Activated naive CD4-positive, alpha-beta T cell treated with anti-CD3 and anti-CD28 coated beads, Interleukin-2, amount 50 U/mL, for 72 hours (primary cell): ENCODE measurements at regions not wholly inside any gene's neighbourhood (a gene's known extent, or its start where the extent isn't known, plus 50 kb on each side); places are given as distances from the start of the nearest gene placed in this dataset.

Experiments used
- ATAC-seq, 2 donors: fragments of 150-1000 bp; cut with Tn5 transposase; 2 replicates each; pipeline ENCODE4 v1.10.0; 2021; ENCODE audit warnings: mild to moderate bottlenecking in 2 of 2, moderate library complexity in 2 of 2
- DNase-seq, 2 donors: peaks; one replicate each; pipeline ENCODE4 v3.0.0; 2021 to 2022; ENCODE audit warnings: low spot score in 2 of 2
- H3K27ac Mint-ChIP-seq, 2 donors: one replicate each; pipeline ENCODE4 v1.8.0; 2022; ENCODE audit warnings: mild to moderate bottlenecking in 2 of 2, mixed read lengths in 2 of 2
- H3K36me3 Mint-ChIP-seq, 2 donors: one replicate each; pipeline ENCODE4 v1.8.0; 2022; ENCODE audit warnings: mixed read lengths in 2 of 2
- H3K9me3 Mint-ChIP-seq, 2 donors: one replicate each; pipeline ENCODE4 v1.8.0; 2022; ENCODE audit warnings: mixed read lengths in 2 of 2

DNA sequence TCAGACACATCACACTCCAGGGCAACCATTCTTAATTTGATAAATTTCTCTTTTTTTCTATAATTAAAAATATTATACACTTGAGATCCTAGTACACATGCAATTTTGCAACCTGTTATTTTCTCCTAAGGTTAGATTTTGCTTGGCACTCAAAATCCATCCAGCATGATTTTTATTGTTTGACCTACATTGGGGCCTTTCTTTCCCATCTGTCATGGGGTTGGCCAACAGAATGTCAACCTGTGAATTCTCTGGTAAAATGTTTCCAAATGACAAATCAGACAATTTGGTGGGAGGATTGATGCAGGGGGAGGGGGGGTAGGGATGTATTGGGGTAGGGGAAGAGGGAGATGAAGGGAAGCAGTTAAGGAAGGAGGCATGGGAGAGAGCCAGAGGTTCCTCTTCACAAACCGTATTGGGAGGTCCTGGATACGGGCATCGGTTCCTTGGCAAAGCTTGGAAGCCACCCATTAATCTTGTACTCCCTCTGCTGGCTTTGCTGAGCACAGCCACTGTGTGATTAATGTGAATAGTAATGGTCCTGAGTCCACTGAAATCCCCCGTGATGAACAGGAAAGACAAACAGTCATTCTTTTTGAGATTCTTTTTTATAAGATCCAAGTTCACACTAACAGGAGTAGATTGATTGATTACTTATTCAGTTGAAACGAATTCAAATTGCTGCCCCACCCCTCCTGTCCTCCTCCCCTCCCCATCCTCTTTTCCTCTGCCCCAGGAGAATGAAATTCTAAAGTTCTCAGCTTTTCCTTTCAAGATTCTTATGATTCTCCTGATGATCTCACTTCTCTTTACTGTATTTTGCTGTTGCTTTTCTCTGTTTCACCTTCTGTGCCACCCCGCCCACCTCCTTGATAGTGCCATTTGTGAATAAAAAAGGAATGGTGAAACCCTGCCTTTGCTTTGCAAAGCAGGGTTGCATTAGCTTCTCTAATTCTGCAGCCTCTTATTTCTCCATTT is 82.2 kb upstream of the SLC25A26 start:
- DNase-seq (peak in 1 of 2 donors; percentile 10), ATAC-seq (no peak)
- Mint-ChIP-seq H3K36me3 (no peaks in the 10 kb centered on the region), H3K9me3 (no peaks in the 10 kb centered on the region), H3K27ac (no peak overlapping the region)

DNA sequence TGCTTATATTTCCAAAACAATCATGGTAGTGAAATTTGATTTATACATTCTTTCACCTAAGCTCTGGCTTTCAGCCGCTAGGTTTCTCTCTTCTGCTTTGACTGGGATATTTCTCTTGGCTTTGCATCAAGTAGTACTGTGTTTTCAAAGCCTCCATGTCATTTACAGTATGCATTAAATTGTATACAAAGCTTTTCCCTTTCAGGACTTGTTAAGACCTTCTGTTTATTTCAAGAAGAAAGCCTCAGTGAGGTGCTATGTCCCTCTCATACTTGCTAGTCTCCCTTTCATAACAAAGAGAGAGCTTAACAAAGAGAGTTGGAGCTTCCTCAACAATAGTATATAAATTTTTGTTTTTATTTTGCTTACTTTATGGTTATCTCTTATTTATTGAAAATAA is 84.2 kb upstream of the SLC25A26 start:
- no peaks in the 10 kb centered on the region for H3K36me3 Mint-ChIP-seq
- H3K27ac Mint-ChIP-seq = no peak overlapping the region
- no peaks in the 10 kb centered on the region for H3K9me3 Mint-ChIP-seq
- DNase-seq (no peak), ATAC-seq (no peak)

DNA sequence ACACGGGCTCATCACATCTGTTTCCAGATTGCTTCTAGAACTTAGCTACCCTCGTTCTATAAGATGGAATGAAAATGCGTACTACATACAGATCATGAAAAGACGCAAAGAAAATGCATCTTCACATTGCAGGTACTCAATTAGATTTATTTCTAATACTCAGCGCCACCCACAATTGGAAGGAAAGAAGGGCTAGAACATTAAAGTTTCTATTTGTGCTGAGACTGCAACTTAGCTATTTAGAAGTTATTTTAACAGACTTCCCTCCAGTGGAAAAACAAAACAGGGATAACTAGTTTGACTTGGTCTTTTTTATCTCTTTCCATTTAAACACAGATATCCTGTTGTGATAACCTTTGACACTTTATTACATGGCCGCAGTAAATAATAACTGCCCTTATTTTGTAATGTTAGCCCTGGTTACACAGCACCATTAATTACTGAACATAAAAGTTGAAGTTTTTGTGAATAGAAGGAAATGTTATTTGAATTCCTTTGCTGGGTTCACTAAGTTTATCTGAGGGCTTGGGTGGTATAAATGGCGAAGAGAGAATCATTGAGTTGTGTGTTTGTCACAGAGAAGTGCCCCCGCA is 86.9 kb upstream of the SLC25A26 start:
- Mint-ChIP-seq H3K9me3 (no peaks in the 10 kb centered on the region), H3K36me3 (no peaks in the 10 kb centered on the region), H3K27ac (no peak overlapping the region)
- ATAC-seq (no peak), DNase-seq (no peak)

DNA sequence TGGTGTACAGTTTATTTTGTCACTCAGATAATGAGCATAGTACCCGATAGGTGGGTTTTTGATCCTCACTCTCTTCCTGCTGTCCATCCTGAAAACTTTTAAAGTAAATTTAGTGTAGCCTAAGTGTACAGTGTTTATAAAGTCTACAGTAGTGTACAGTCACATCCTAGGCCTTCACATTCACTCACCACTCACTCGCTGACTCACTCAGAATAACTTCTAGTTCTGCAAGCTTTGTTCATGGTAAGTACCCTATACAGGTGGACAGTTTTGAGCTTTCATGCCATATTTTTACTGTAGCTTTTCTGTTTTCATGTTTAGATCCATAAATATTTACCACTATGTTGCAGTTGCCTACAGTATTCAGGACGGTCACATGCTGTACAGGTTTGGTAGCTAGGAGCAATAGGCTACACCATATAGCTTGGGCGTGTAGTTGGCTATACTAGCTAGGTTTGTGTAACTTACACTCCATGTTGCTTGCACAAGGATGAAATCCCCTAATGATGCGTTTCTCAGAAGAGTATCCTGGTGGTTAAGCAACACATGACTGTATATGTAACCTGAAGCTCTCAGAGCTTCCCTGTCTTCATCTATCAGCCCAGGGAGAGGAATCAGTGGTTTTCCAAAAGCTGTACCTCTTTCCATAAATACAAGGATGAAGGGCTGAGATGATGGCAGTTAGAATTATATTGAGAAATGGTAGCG is 87.6 kb upstream of the SLC25A26 start:
- H3K27ac Mint-ChIP-seq = no peak overlapping the region
- H3K9me3 Mint-ChIP-seq = no peaks in the 10 kb centered on the region
- DNase-seq = no peak
- no peak for ATAC-seq
- no peaks in the 10 kb centered on the region for H3K36me3 Mint-ChIP-seq

DNA sequence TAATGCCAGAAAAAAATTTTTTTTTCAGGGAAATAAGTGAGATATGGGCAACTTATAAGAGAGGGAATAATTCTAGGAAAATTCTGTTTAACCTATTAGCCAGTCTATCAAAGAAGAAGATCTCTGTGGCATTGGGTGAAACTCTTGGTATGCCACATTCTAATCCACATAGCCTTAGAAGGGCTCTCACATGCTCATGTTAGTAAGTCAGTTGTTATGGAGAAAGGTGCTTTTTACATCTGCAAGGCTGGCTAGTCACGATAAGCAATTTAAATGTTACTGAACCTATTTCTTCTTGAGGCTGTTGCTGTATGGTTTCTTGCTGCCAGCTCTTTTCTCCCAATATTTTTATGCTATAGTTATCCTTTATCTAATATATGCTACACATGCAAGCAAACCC is 89.9 kb upstream of the MAGI1 start:
- Mint-ChIP-seq H3K9me3 (no peaks in the 10 kb centered on the region), H3K27ac (no peak overlapping the region), H3K36me3 (no peaks in the 10 kb centered on the region)
- ATAC-seq = no peak
- no peak for DNase-seq

DNA sequence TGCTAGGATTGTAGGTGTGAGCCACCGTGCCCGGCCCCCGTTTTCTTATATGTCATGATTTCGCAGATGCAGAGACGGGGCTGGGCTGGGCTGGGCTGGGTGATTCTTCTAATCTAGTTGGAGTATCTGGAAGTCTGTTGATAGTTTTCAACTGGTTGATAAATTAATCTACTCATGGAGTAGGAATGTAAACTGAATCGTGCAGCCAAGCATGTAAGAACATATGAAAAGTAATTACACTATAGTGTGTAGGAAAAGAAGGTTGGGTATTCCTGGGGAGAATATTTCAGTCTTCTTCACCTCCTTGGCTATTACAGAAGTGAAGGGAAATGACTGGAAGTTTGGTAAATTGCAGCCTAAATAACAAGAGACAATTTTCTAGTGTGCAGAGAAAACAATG is 82.6 kb upstream of the MAGI1 start:
- ATAC-seq (no peak), DNase-seq (no peak)
- no peaks in the 10 kb centered on the region for H3K36me3 Mint-ChIP-seq
- no peak overlapping the region for H3K27ac Mint-ChIP-seq
- H3K9me3 Mint-ChIP-seq = no peaks in the 10 kb centered on the region

DNA sequence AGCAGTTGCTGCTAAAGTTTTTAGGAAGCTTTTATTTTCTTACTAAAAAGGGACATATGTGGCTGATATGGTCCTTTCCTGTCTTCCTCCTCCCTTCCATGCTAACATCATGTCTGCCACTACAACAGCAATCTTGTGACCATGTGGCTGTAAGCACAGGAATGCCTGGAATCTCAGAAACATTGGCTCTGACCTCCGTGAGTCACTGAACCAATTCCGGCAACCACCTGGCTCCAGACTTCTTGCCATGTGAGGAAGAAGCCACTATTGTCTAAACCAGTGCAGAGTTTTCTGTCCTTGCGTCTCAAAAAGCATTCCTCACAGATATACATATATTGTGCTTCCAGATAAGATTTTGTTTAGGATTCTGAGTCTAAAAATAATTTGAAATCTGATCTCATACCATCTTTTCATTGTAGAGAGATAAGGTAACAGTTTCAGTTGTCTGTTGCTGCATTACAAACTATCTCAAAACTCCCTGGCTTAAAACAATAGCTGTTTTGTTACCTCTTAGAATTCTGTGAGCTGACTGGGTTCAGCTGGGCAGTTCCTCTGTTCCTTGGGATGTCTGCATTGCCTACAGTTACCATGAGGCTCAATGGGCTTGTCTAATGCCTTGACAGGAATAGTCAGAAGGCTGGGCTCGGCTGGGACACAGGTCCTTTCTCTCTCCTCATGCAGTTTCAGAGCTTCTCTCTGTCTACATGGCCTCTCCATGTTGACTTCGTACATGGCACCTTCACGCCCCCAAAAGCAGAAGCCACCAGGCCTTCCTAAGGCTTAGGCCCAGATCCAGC is 77.3 kb upstream of the MAGI1 start:
- Mint-ChIP-seq H3K27ac (no peak overlapping the region), H3K36me3 (no peaks in the 10 kb centered on the region), H3K9me3 (no peaks in the 10 kb centered on the region)
- ATAC-seq (no peak), DNase-seq (no peak)

DNA sequence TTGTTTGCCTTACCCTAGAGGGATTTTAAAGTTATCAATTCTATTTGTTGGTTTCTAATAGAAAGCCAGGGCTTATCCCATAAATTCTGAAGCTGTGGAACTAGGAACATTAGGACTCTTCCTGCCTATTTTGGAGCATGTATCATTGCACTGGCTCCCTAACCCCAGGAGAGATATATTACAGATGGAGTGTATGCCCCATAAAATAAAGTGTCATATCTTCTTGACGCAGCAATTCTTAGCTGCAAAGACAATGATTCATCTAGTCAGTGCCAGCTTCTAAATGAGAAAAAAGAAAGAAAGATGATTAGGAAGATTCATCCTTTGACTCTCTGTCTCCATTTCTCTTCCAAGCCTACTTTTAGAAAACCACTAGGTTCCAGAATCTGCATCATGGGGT is 74.8 kb upstream of the MAGI1 start:
- DNase-seq (no peak), ATAC-seq (no peak)
- no peaks in the 10 kb centered on the region for H3K9me3 Mint-ChIP-seq
- H3K36me3 Mint-ChIP-seq = no peaks in the 10 kb centered on the region
- H3K27ac Mint-ChIP-seq = no peak overlapping the region

DNA sequence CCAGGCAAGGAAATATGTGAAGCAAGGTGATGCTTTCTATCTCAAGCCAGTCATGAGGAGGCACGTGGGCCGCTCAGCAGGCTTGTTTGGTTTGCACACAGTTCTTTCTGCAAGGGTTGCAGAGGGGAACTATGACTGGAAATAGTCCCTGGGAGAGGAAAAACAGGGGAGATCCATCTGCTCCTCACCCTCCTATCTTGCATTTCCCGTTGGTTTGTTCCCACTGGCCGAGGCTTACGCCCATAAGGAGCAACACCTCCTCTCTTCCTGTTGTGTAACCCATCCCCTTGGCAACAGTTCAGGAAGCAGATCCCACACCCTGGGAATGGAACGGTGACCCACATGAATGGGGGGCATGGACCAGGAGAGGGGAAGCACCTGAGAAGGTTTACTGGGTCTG is 72.1 kb upstream of the MAGI1 start:
- Mint-ChIP-seq H3K36me3 (no peaks in the 10 kb centered on the region), H3K9me3 (no peaks in the 10 kb centered on the region), H3K27ac (no peak overlapping the region)
- no peak for ATAC-seq
- DNase-seq = no peak

DNA sequence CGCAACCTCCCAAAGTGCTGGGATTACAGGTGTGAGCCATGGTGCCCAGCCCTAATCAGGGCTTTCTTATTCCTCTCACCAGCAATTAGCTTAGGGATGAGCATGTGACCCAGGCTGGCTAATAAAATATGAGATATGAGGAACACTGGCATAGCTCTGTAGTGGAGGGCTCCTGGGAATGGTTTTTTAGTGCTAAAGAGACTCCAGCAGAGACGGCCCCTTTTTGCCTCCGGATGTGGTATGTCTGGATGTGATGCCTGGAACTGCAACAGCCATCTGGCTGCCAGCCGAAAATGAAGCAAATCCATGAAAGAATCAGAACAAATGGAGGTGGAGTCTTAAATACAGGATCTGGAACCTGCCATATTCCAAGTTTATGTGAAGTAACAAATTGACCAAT is 69.1 kb upstream of the MAGI1 start:
- no peaks in the 10 kb centered on the region for H3K36me3 Mint-ChIP-seq

DNA sequence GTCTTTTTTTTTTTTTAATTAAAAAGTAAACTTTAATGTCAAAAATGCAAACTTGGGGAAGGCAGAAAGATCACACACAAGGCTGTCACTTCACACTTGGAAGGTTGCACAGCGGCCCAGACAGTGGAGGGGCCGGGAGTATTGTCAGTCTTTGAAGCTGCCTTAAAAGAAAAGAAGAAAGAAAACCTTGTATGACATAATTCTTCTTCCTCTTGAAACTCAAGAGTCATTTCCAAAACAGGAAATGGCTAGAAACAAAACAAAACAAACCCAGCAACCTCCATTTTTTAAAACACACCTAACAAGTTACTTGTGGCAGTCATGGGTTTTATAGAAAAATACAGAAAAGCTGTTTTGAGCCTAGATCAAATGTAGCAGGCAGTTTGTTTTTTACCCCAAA is 68.1 kb upstream of the MAGI1 start:
- DNase-seq (no peak), ATAC-seq (peak in 1 of 2 donors; percentile 63)
- H3K9me3 Mint-ChIP-seq = no peaks in the 10 kb centered on the region
- no peaks in the 10 kb centered on the region for H3K36me3 Mint-ChIP-seq
- H3K27ac Mint-ChIP-seq = no peak overlapping the region

More for the DNA sequence above, 69.1 kb upstream of the MAGI1 start:
- ATAC-seq (no peak), DNase-seq (no peak)
- H3K27ac Mint-ChIP-seq = no peak overlapping the region
- H3K9me3 Mint-ChIP-seq = no peaks in the 10 kb centered on the region

DNA sequence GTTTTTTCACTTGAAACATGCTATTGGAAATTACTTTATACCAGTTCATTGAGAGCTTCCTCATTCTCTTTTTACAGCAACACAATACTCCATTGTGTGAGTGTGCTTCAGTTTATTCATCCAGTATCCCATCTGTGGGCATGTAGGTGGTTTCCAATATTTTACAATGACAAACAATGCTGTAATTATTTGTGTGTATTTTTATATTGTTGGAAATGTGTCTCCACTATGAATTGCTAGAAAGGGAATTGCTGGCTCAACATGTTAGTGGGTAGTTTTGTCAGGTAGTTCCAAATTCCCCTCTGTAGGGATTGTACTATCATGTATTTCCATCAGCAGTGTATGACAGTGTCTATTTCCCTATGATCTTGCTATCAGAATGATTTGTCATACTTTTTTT is 65.8 kb upstream of the MAGI1 start:
- H3K9me3 Mint-ChIP-seq = no peaks in the 10 kb centered on the region
- H3K36me3 Mint-ChIP-seq = no peaks in the 10 kb centered on the region
- DNase-seq = no peak
- H3K27ac Mint-ChIP-seq = no peak overlapping the region
- ATAC-seq = no peak

DNA sequence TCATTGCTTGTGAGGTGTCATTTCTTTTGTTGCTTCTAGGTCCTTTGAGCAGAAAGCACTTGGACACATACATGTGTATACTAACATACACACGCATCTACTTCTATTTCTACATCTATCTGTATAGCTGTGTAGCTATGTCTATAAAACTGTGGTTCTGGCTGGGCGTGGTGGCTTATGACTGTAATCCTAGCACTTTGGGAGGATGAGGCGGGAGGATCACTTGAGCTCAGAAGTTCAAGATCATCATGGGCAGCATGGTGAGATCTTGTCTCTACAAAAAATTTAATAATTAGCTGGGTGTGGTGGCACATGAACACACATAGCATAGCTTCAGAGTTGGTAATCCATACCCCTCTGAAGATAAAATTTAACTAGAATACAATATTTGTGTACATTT is 65.0 kb upstream of the MAGI1 start:
- DNase-seq = no peak
- Mint-ChIP-seq H3K36me3 (no peaks in the 10 kb centered on the region), H3K9me3 (no peaks in the 10 kb centered on the region), H3K27ac (no peak overlapping the region)
- no peak for ATAC-seq

DNA sequence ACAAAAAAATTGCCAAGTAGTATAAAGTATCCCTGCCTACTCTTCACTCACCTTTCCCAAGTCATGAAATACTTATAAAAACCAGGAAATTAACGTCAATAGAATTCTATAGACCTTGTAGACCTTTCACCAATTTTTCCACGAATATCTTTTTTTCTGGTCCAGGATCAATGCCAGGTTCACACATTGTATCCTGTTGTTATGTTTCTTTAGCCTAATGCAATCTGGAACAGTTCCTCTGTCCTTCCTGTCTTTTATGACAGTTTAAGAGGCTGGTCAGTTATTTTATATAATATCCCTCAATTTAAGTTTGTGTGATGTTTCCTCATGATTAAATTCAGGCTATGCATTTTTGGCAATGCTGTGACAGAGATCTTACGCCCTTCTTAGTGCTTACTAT is 63.2 kb upstream of the MAGI1 start:
- Mint-ChIP-seq H3K9me3 (peaks cover 0 to 3% of the 10 kb centered on the region in 2 donors), H3K27ac (no peak overlapping the region), H3K36me3 (no peaks in the 10 kb centered on the region)
- ATAC-seq = no peak
- no peak for DNase-seq

DNA sequence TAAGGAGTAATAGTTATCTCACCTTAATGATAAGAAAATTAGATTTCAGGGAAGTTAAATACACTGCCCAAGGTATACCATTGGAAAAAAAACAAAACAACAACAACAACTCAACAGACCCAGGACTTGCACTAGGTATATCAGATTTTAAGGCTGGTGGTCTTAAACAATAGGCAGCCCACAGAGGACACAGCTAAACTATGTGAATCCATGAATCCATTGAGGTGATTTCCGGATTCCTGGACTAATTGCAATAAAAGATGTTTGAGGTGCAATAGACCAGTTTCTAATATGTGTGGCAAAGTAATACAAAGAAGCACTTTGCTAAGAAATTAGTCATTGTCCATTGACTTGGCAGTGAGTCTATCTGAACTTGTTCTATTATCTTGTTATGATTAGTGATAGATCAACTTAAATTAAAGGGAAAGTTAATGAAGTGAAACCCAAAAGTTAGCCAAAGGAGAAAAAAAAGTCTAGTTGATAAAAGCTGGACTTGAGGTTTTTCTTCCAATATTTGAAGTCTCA is 60.9 kb upstream of the MAGI1 start:
- peaks cover 0 to 8% of the 10 kb centered on the region in 2 donors for H3K36me3 Mint-ChIP-seq
- no peak for DNase-seq
- H3K9me3 Mint-ChIP-seq = peaks cover 0 to 11% of the 10 kb centered on the region in 2 donors
- H3K27ac Mint-ChIP-seq = no peak overlapping the region
- ATAC-seq = no peak

DNA sequence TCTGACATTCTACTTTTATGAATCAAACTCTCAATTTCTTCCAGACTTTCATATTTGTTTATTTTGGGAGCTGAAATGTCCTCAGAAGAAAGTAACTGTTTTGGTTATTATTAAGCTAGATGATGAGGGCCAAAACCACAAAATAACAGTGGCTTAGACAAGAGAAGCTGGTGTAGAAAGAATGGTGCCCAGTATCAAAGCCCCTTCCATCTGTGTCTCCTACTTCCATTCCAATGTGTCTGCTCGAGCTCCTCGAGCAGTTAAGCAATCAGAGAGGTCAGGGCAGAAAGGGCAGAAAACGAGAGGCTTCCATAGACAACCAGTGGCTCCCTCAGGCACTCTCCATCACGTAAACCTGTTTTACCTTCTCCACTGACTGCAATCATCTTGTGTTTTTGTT is 59.7 kb upstream of the MAGI1 start:
- no peak for DNase-seq
- ATAC-seq = no peak
- H3K36me3 Mint-ChIP-seq = peaks cover 0 to 8% of the 10 kb centered on the region in 2 donors
- H3K27ac Mint-ChIP-seq = no peak overlapping the region
- peaks cover 0 to 11% of the 10 kb centered on the region in 2 donors for H3K9me3 Mint-ChIP-seq
